SK-N-SH treated with all-trans-retinoic acid at 6 μM for 48 hours (cell line): ENCODE measurements at regions not wholly inside any gene's neighbourhood (a gene's known extent, or its start where the extent isn't known, plus 50 kb on each side); places are given as distances from the start of the nearest gene placed in this dataset.
A peak's percentile ranks its signal among the peaks of the same experiment; 100 is the strongest.
"Not testable (repeated sequence)": the region's sequence is repeated elsewhere in the genome, so short reads cannot be mapped to it uniquely, and the experiment has no call there.

Experiments used
- ATAC-seq: fragments of 200-7000 bp; cut with Tn5 transposase; 3 replicates; pipeline ENCODE4 v1.9.1; 2020; ENCODE audit warnings: mild to moderate bottlenecking, moderate library complexity
- ARNTL ChIP-seq: fragments of 450-650 bp; formaldehyde crosslinking; IDR thresholded peaks from 2 replicates; pipeline ENCODE4 v1.5.0; 2020; ENCODE audit warnings: low read depth, mild to moderate bottlenecking, moderate library complexity, borderline replicate concordance
- BACH2 ChIP-seq: fragments of 250-450 bp; sonication (Bioruptor Pico); IDR thresholded peaks from 2 replicates; pipeline ENCODE4 v1.9.0; 2021; ENCODE audit warnings: mild to moderate bottlenecking, borderline replicate concordance
- CREB5 ChIP-seq: fragments of 250-450 bp; sonication (Bioruptor Pico); IDR thresholded peaks from 2 replicates; pipeline ENCODE4 v1.5.1; 2020; ENCODE audit warnings: low read depth, mild to moderate bottlenecking, moderate library complexity
- CSDC2 ChIP-seq: fragments of 250-450 bp; sonication (Bioruptor Pico); IDR thresholded peaks from 2 replicates; pipeline ENCODE4 v1.5.0; 2020; ENCODE audit warnings: mild to moderate bottlenecking, moderate library complexity
- ESRRG ChIP-seq: fragments of 250-450 bp; sonication (Bioruptor Pico); IDR thresholded peaks from 2 replicates; pipeline ENCODE4 v1.6.1; 2021; ENCODE audit warnings: mild to moderate bottlenecking
- GLIS3 ChIP-seq: fragments of 250-450 bp; sonication (Bioruptor Pico); IDR thresholded peaks from 2 replicates; pipeline ENCODE4 v1.5.0; 2020; ENCODE audit warnings: mild to moderate bottlenecking, moderate library complexity
- ISL1 ChIP-seq: fragments of 250-450 bp; sonication (Bioruptor Pico); IDR thresholded peaks from 2 replicates; pipeline ENCODE4 v2.1.2; 2022; ENCODE audit warnings: mild to moderate bottlenecking, moderate library complexity
- OSR1 ChIP-seq: fragments of 250-450 bp; sonication (Bioruptor Pico); IDR thresholded peaks from 2 replicates; pipeline ENCODE4 v1.8.0; 2022; ENCODE audit warnings: moderate library complexity, mild to moderate bottlenecking, inconsistent platforms
- PPARA ChIP-seq: fragments of 250-450 bp; sonication (Bioruptor Pico); IDR thresholded peaks from 2 replicates; pipeline ENCODE4 v1.5.0; 2020; ENCODE audit warnings: mild to moderate bottlenecking, borderline replicate concordance
- RARB ChIP-seq: fragments of 250-450 bp; sonication (Bioruptor Pico); IDR thresholded peaks from 2 replicates; pipeline ENCODE4 v1.8.0; 2021; ENCODE audit warnings: mild to moderate bottlenecking, moderate library complexity
- SNAI2 ChIP-seq: fragments of 250-450 bp; sonication (Bioruptor Pico); IDR thresholded peaks from 2 replicates; pipeline ENCODE4 v1.5.0; 2020; ENCODE audit warnings: mild to moderate bottlenecking, moderate library complexity
- TCF4 ChIP-seq: fragments of 250-450 bp; sonication (Bioruptor Pico); IDR thresholded peaks from 2 replicates; pipeline ENCODE4 v1.8.0; 2021; ENCODE audit warnings: mild to moderate bottlenecking, moderate library complexity, borderline replicate concordance
- TOX ChIP-seq: fragments of 250-450 bp; sonication (Bioruptor Pico); IDR thresholded peaks from 2 replicates; pipeline ENCODE4 v1.8.0; 2021; ENCODE audit warnings: mild to moderate bottlenecking, moderate library complexity, borderline replicate concordance
- ZC3H10 ChIP-seq: fragments of 250-450 bp; sonication (Bioruptor Pico); IDR thresholded peaks from 2 replicates; pipeline ENCODE4 v1.5.1; 2021; ENCODE audit warnings: mild to moderate bottlenecking, moderate library complexity
- ZFP30 ChIP-seq: fragments of 450-650 bp; formaldehyde crosslinking; IDR thresholded peaks from 2 replicates; pipeline ENCODE4 v1.5.0; 2022; ENCODE audit warnings: mild to moderate bottlenecking, moderate library complexity
- ZNF565 ChIP-seq: fragments of 450-650 bp; formaldehyde crosslinking; conservative IDR thresholded peaks from 2 replicates; pipeline ENCODE4 v1.5.0; 2020; ENCODE audit warnings: low read depth, mild to moderate bottlenecking, moderate library complexity
- ZNF70 ChIP-seq: fragments of 450-650 bp; formaldehyde crosslinking; IDR thresholded peaks from 2 replicates; pipeline ENCODE4 v1.5.0; 2020; ENCODE audit warnings: mild to moderate bottlenecking, moderate library complexity
- ZNF8 ChIP-seq: fragments of 450-650 bp; formaldehyde crosslinking; IDR thresholded peaks from 2 replicates; pipeline ENCODE4 v1.5.0; 2020; ENCODE audit warnings: mild to moderate bottlenecking, moderate library complexity
- TF ChIP-seq, protein P1 (sequence below): fragments of 250-450 bp; sonication (Bioruptor Pico); IDR thresholded peaks from 2 replicates; pipeline ENCODE4 v1.8.0; 2021; ENCODE audit warnings: low read depth, mild to moderate bottlenecking, moderate library complexity, borderline replicate concordance
- TF ChIP-seq, protein P2 (sequence below): fragments of 250-450 bp; sonication (Bioruptor Pico); IDR thresholded peaks from 2 replicates; pipeline ENCODE4 v1.8.0; 2020; ENCODE audit warnings: mild to moderate bottlenecking, moderate library complexity, borderline replicate concordance

DNA sequence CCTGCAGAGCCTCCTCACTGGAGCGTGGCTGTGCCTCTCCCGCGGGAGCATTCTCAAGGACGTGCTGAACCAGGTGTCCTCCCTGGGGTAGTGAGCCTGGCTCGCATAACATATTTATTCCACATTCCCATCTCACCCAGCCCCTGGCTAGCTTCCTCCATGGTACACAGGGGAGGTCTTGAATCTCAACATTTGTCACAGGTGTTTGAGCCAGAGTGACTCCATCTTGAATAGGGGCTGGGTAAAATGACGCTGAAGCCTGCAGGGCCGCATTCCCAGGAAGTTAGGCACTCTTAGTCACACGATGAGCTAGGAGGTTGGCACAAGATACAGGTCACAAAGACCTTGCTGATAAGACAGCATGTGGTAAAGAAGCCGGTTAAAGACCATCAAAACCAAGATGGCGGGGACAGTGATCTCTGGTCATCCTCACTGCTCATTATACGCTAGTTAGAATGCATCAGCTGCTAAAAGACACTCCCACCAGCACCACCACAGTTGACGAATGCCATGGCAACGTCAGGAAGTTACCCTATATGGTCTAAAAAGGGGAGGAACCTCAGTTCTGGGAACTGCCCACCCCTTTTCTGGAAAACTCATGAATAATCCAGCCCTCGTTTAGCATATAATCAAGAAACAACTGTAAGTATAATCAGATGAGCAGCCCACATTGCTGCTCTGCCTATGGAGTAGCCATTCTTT lies 273.8 kb upstream of the IRX4 start:
- ATAC-seq = no peak
- TF ChIP-seq TOX (CRISPR knock-in tag) (no peak), ZNF8 (CRISPR knock-in tag) (no peak), CSDC2 (no peak), ISL1 (no peak)

GRCh38 chr5:2155556-2155955 lies 272.8 kb upstream of the IRX4 start:
- ATAC-seq = no peak
- TF ChIP-seq, protein P1, sequence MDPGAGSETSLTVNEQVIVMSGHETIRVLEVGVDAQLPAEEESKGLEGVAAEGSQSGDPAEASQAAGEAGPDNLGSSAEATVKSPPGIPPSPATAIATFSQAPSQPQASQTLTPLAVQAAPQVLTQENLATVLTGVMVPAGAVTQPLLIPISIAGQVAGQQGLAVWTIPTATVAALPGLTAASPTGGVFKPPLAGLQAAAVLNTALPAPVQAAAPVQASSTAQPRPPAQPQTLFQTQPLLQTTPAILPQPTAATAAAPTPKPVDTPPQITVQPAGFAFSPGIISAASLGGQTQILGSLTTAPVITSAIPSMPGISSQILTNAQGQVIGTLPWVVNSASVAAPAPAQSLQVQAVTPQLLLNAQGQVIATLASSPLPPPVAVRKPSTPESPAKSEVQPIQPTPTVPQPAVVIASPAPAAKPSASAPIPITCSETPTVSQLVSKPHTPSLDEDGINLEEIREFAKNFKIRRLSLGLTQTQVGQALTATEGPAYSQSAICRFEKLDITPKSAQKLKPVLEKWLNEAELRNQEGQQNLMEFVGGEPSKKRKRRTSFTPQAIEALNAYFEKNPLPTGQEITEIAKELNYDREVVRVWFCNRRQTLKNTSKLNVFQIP (CRISPR knock-in tag) = no peak
- TF ChIP-seq ISL1 (no peak), PPARA (CRISPR knock-in tag) (no peak), CREB5 (CRISPR knock-in tag) (no peak), RARB (no peak), CSDC2 (no peak)

DNA sequence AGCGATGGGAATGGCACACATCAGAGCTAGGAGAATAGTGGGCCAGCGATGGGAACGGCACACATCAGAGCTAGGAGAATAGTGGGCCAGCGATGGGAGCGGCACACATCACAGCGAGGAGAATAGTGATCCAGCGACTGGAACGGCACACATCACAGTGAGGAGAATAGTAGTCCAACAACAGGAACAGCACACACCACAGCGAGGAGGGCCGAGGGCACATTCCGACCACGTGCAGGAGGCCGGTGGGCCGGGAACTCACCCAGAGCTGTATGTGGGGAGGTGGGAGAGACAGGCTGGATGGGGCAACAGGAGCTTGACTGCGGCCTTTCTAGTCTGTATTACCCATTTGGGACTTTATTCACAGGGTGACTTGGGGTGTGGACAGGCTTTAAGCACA lies 271.1 kb upstream of the IRX4 start:
- TF ChIP-seq ISL1 = no peak
- ATAC-seq = no peak

GRCh38 chr5:2153350-2153749 lies 270.6 kb upstream of the IRX4 start:
- no peak for ATAC-seq
- TF ChIP-seq ISL1 (no peak), TOX (CRISPR knock-in tag) (no peak), SNAI2 (CRISPR knock-in tag) (no peak), TCF4 (CRISPR knock-in tag) (no peak), ZNF70 (CRISPR knock-in tag) (no peak)
- TF ChIP-seq, all 23 proteins: peak for 0

- not testable (repeated sequence) for ATAC-seq
- 0 out of 2 replicates have a peak, but pooled peaks have one; percentile 17 for TF ChIP-seq ZNF8 (CRISPR knock-in tag)
Observed at GRCh38 chr5:2151301-2151888, 268.7 kb upstream of the IRX4 start.

DNA sequence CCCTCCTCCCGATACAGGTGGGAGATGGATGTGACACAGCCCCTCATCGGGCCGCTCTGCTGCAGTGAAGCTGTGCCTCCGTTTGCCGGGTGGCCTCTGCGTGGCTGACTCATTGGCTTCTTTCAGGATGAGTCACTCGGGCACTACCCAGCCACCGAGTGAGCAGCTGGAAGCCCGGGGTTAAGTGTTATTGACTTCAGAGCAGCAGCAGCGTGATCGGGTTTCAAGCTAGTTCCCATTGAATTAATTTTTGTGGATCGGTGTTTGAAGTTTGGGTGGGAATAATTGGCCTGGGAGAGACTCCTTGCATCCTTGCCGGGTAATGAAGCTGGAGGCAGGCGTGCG lies 266.4 kb upstream of the IRX4 start:
- TF ChIP-seq BACH2 (CRISPR knock-in tag) (no peak), ISL1 (no peak), SNAI2 (CRISPR knock-in tag) (no peak), GLIS3 (no peak), CSDC2 (no peak), TOX (CRISPR knock-in tag) (no peak), OSR1 (CRISPR knock-in tag) (no peak), ZC3H10 (CRISPR knock-in tag) (no peak), ESRRG (CRISPR knock-in tag) (no peak), ZNF565 (CRISPR knock-in tag) (no peak), ZNF8 (CRISPR knock-in tag) (no peak), ZNF70 (CRISPR knock-in tag) (no peak), ARNTL (CRISPR knock-in tag) (no peak), ZFP30 (CRISPR knock-in tag) (no peak), TCF4 (CRISPR knock-in tag) (no peak)
- TF ChIP-seq, protein P2, sequence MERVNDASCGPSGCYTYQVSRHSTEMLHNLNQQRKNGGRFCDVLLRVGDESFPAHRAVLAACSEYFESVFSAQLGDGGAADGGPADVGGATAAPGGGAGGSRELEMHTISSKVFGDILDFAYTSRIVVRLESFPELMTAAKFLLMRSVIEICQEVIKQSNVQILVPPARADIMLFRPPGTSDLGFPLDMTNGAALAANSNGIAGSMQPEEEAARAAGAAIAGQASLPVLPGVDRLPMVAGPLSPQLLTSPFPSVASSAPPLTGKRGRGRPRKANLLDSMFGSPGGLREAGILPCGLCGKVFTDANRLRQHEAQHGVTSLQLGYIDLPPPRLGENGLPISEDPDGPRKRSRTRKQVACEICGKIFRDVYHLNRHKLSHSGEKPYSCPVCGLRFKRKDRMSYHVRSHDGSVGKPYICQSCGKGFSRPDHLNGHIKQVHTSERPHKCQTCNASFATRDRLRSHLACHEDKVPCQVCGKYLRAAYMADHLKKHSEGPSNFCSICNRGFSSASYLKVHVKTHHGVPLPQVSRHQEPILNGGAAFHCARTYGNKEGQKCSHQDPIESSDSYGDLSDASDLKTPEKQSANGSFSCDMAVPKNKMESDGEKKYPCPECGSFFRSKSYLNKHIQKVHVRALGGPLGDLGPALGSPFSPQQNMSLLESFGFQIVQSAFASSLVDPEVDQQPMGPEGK (CRISPR knock-in tag) = no peak
- TF ChIP-seq, protein P1 (CRISPR knock-in tag) = no peak
- peak; percentile 87 for ATAC-seq
